A673 (cell line): ENCODE measurements at regions not wholly inside any gene's neighbourhood (a gene's known extent, or its start where the extent isn't known, plus 50 kb on each side); places are given as distances from the start of the nearest gene placed in this dataset.

Source experiments
- BruUV-seq: library from RNA; stranded (reverse); fragments of 400-500 nt; replicated peaks from 2 replicates; lab custom pipeline; 2021; lab: Mats Ljungman, UMichigan
- CTCF ChIA-PET: fragments of 300-600 bp; sonication (Branson Sonifier 250); formaldehyde crosslinking; loops from one replicate; lab custom pipeline; 2022; ENCODE audit warnings: antibody characterized with exemption; lab: Charles Lee
- POLR2A ChIA-PET: fragments of 300-600 bp; sonication (Branson Sonifier 250); formaldehyde crosslinking; loops from one replicate; lab custom pipeline; 2022; ENCODE audit warnings: antibody characterized with exemption; ENCODE audit not compliant: low non-redundant PET; lab: Charles Lee
- DNase-seq: peaks from one replicate; pipeline ENCODE4 v3.0.0-alpha.2; 2015; ENCODE audit warnings: low spot score
- H3K27ac ChIP-seq: fragments of 200-600 bp; sonication (generic); 2 replicates; pipeline ENCODE4 v1.5.1; 2016; ENCODE audit warnings: mixed run types, low read depth, mild to moderate bottlenecking, mixed read lengths, antibody characterized with exemption, low read length; ENCODE audit not compliant: poor library complexity, severe bottlenecking
- H3K27me3 ChIP-seq: fragments of 200-600 bp; sonication (generic); replicated peaks from 2 replicates; pipeline ENCODE4 v1.6.1; 2017; ENCODE audit warnings: mixed run types, low read depth, mild to moderate bottlenecking, mixed read lengths, antibody characterized with exemption, low read length; ENCODE audit not compliant: insufficient read depth, poor library complexity
- H3K36me3 ChIP-seq: fragments of 200-600 bp; sonication (generic); 2 replicates; pipeline ENCODE4 v1.6.1; 2016; ENCODE audit warnings: mixed run types, mild to moderate bottlenecking, mixed read lengths, antibody characterized with exemption, low read length; ENCODE audit not compliant: insufficient read depth, poor library complexity, severe bottlenecking
- H3K4me1 ChIP-seq: fragments of 200-600 bp; sonication (generic); 2 replicates; pipeline ENCODE4 v1.6.1; 2017; ENCODE audit warnings: mixed run types, mild to moderate bottlenecking, mixed read lengths, antibody characterized with exemption, low read length; ENCODE audit not compliant: insufficient read depth, poor library complexity, severe bottlenecking
- H3K4me3 ChIP-seq: fragments of 200-600 bp; sonication (generic); 2 replicates; pipeline ENCODE4 v1.5.1; 2016; ENCODE audit warnings: low read depth, mixed run types, mild to moderate bottlenecking, mixed read lengths, low read length; ENCODE audit not compliant: poor library complexity, severe bottlenecking
- H3K9me3 ChIP-seq: fragments of 200-600 bp; sonication (generic); 2 replicates; pipeline ENCODE4 v1.6.1; 2016; ENCODE audit warnings: mixed run types, low read depth, mild to moderate bottlenecking, mixed read lengths, antibody characterized with exemption, low read length; ENCODE audit not compliant: poor library complexity, severe bottlenecking
- CTCF ChIP-seq: fragments of 300-800, 200-600 bp; sonication (generic); conservative IDR thresholded peaks from 2 replicates; pipeline ENCODE4 v1.5.1; 2017; ENCODE audit warnings: low read depth, mild to moderate bottlenecking, antibody characterized with exemption, low read length, moderate library complexity, mixed read lengths
- EZH2 ChIP-seq: fragments of 200-600 bp; sonication (generic); IDR thresholded peaks from 2 replicates; pipeline ENCODE4 v1.6.1; 2017; ENCODE audit warnings: borderline replicate concordance, low read depth, mild to moderate bottlenecking, mixed read lengths, antibody characterized with exemption, low read length; ENCODE audit not compliant: poor library complexity, severe bottlenecking
- intact Hi-C: fragments of 100-400 bp; cut with micrococcal nuclease; formaldehyde crosslinking; loops from one replicate; pipeline ENCODE4 v1.10.0; 2022; ENCODE audit not compliant: unreplicated experiment

GRCh38 chr15:66896611-66897010 lies 168.8 kb upstream of the SMAD3 start:
- no peaks in the 10 kb centered on the region for H3K9me3 ChIP-seq
- H3K27me3 ChIP-seq: no peaks in the 10 kb centered on the region
- no peak for DNase-seq
- H3K36me3 ChIP-seq: no peaks in the 10 kb centered on the region
- POLR2A ChIA-PET: no interaction called here
- no peak overlapping the region for H3K4me3 ChIP-seq
- TF ChIP-seq EZH2 (no peak), CTCF (no peak)
- BruUV-seq: no TSS peak
- no peak overlapping the region for H3K27ac ChIP-seq
- CTCF ChIA-PET: no interaction called here
- H3K4me1 ChIP-seq: no peaks in the 10 kb centered on the region
- intact Hi-C loops: no loop called here

- ChIA-PET POLR2A (interaction anchor here (0.7 kb wide), 1 partner anchor 145 kb away, joined by 3 read pairs; no protein-coding TSS in a partner anchor), CTCF (no interaction called here)
- H3K4me1 ChIP-seq: no peaks in the 10 kb centered on the region
- no peaks in the 10 kb centered on the region for H3K27me3 ChIP-seq
- DNase-seq: no peak
- no TSS peak for BruUV-seq
- no peak overlapping the region for H3K4me3 ChIP-seq
- intact Hi-C loops: no loop called here
- no peaks in the 10 kb centered on the region for H3K36me3 ChIP-seq
- no peak overlapping the region for H3K27ac ChIP-seq
- no peak for TF ChIP-seq CTCF
- TF ChIP-seq EZH2: no peak
- H3K9me3 ChIP-seq: no peaks in the 10 kb centered on the region
Observed at GRCh38 chr15:66897416-66897815, 168.0 kb upstream of the SMAD3 start.

- CTCF ChIA-PET: no interaction called here
- POLR2A ChIA-PET: no interaction called here
- H3K4me1 ChIP-seq: no peaks in the 10 kb centered on the region
- H3K9me3 ChIP-seq: no peaks in the 10 kb centered on the region
- intact Hi-C loops: no loop called here
- H3K27me3 ChIP-seq: no peaks in the 10 kb centered on the region
- no peak overlapping the region for H3K27ac ChIP-seq
- DNase-seq: no peak
- H3K4me3 ChIP-seq: no peak overlapping the region
- no peak for TF ChIP-seq EZH2
- TF ChIP-seq CTCF: no peak
- no TSS peak for BruUV-seq
- H3K36me3 ChIP-seq: no peaks in the 10 kb centered on the region
Observed at GRCh38 chr15:66897971-66898370, 167.4 kb upstream of the SMAD3 start.
